HL-60 (cell line): ENCODE measurements at regions not wholly inside any gene's neighbourhood (a gene's known extent, or its start where the extent isn't known, plus 50 kb on each side); places are given as distances from the start of the nearest gene placed in this dataset.

ENCODE experiments used
- POLR2AphosphoS5 ChIP-seq: IDR thresholded peaks from 2 replicates; pipeline ENCODE4 v1.6.1; 2012; ENCODE audit warnings: low read depth
- SPI1 ChIP-seq: IDR thresholded peaks from 2 replicates; pipeline ENCODE4 v1.6.1; 2012; ENCODE audit warnings: low read depth, mild to moderate bottlenecking, borderline replicate concordance
- TF ChIP-seq, protein P1 (sequence below): IDR thresholded peaks from one replicate; pipeline ENCODE4 v1.5.1; 2011; ENCODE audit warnings: low read length, control low read depth, inconsistent platforms; ENCODE audit not compliant: insufficient read depth

DNA sequence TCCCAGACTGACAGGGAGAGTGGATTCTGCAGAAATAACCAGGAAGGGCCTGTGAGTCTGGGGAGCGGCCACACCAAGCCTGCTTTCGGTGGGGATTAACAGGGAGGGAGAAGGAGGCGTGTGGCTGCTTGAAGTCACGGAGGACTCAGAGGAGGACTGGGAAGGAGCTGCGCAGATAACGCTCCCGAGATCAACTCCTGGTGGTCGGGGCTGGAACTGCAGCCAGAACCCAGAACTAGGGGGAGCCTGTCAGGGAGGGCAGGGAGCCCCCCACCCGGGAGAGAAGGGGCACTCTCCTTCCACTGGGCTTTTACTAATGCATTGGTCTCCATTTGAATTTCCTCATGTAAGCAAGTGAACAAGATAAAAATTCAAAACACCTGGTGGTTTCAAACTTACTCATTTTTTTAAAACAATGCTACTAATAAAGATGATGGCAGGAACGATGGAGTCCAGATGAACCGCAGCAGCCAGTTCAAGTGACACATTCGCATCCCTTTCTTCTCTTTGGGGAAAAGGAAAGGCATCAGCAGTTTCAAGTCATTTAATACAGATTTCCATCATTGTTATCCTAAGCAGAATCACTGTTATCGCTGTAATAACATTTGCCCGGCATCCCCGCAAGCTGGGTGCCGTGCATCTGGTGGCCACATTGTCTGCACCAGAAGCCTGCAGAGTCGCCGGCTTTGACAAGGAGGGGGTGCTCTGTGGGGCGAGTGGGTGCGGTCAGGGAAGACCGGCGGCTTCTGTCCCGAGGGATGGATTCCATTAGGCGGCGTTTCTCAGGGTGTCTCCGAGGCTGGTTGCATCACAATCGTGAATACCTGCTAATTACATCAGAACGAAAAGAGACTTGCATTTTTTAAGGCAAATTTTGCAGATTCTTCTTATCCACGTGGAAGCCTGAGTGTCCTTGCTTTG, 183.0 kb downstream of the FOXL1 start:
- TF ChIP-seq POLR2AphosphoS5: no peak
- TF ChIP-seq, protein P1, sequence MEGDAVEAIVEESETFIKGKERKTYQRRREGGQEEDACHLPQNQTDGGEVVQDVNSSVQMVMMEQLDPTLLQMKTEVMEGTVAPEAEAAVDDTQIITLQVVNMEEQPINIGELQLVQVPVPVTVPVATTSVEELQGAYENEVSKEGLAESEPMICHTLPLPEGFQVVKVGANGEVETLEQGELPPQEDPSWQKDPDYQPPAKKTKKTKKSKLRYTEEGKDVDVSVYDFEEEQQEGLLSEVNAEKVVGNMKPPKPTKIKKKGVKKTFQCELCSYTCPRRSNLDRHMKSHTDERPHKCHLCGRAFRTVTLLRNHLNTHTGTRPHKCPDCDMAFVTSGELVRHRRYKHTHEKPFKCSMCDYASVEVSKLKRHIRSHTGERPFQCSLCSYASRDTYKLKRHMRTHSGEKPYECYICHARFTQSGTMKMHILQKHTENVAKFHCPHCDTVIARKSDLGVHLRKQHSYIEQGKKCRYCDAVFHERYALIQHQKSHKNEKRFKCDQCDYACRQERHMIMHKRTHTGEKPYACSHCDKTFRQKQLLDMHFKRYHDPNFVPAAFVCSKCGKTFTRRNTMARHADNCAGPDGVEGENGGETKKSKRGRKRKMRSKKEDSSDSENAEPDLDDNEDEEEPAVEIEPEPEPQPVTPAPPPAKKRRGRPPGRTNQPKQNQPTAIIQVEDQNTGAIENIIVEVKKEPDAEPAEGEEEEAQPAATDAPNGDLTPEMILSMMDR: no peak
- no peak for TF ChIP-seq SPI1
